K562 (cell line): ENCODE measurements at regions not wholly inside any gene's neighbourhood (a gene's known extent, or its start where the extent isn't known, plus 50 kb on each side); places are given as distances from the start of the nearest gene placed in this dataset.

Experiments
- BHLHE40 ChIP-seq: IDR thresholded peaks from 2 replicates; pipeline ENCODE4 v1.6.1; 2011; ENCODE audit warnings: low read length, improper control_type of control experiment
- CHD7 ChIP-seq: fragments of 200-600 bp; sonication (generic); IDR thresholded peaks from one replicate; pipeline ENCODE4 v1.6.1; 2012; ENCODE audit warnings: mild to moderate bottlenecking, low read depth, low read length, inconsistent platforms
- HDAC3 ChIP-seq: fragments of 450-650 bp; IDR thresholded peaks from 2 replicates; pipeline ENCODE4 v1.6.1; 2018; ENCODE audit warnings: borderline replicate concordance, mild to moderate bottlenecking, moderate library complexity; ENCODE audit not compliant: partially characterized antibody
- HOMEZ ChIP-seq: fragments of 250-450 bp; sonication (Bioruptor Pico); IDR thresholded peaks from 2 replicates; pipeline ENCODE4 v1.4.0; 2020; ENCODE audit warnings: mild to moderate bottlenecking, moderate library complexity
- SIN3B ChIP-seq: fragments of 450-650 bp; IDR thresholded peaks from 2 replicates; pipeline ENCODE4 v1.6.1; 2017; ENCODE audit warnings: low read depth, mild to moderate bottlenecking, moderate library complexity
- STAG1 ChIP-seq: sonication (generic); formaldehyde crosslinking; IDR thresholded peaks from 2 replicates; pipeline ENCODE4 v1.5.0; 2020; ENCODE audit warnings: missing genetic modification reagents, borderline replicate concordance
- ZFP91 ChIP-seq: sonication (generic); formaldehyde crosslinking; IDR thresholded peaks from 2 replicates; pipeline ENCODE4 v1.8.0; 2022; ENCODE audit warnings: mild to moderate bottlenecking, missing genetic modification reagents
- ZNF23 ChIP-seq: fragments of 250-450 bp; sonication (Bioruptor Pico); IDR thresholded peaks from 2 replicates; pipeline ENCODE4 v1.4.0; 2020; ENCODE audit warnings: mild to moderate bottlenecking
- ZNF398 ChIP-seq: fragments of 250-450 bp; sonication (Bioruptor Pico); IDR thresholded peaks from 2 replicates; pipeline ENCODE4 v1.8.0; 2021; ENCODE audit warnings: moderate library complexity, mild to moderate bottlenecking, inconsistent platforms
- ZNF740 ChIP-seq, 3 experiments: fragments of 200-800 bp in 1 of 3; sonication (Bioruptor generic) in 1 of 3; sonication (generic) in 1 of 3; formaldehyde crosslinking in 1 of 3; IDR thresholded peaks; 2 replicates each; pipeline versions ENCODE4 v1.6.1 to v1.8.0; 2016 to 2022; ENCODE audit warnings: mild to moderate bottlenecking in 2 of 3, missing compliant biosample characterization in 2 of 3, missing genetic modification characterization in 2 of 3, missing genetic modification reagents in 1 of 3

- no peak for TF ChIP-seq CHD7
- TF ChIP-seq ZNF740 (CRISPR knock-in tag; IDR thresholded peaks at IDR 0.05) = no peak
- no peak for TF ChIP-seq ZNF740 (tag; IDR thresholded peaks at IDR 0.05)
- peak; percentile 92 for TF ChIP-seq BHLHE40
- no peak for TF ChIP-seq SIN3B
- no peak for TF ChIP-seq STAG1 (CRISPR knock-in tag)
- TF ChIP-seq HOMEZ = no peak
- TF ChIP-seq ZNF23 (CRISPR knock-in tag) = no peak
- TF ChIP-seq HDAC3 = no peak
- no peak for TF ChIP-seq ZFP91
- no peak for TF ChIP-seq ZNF398 (CRISPR knock-in tag)
These were observed 145.8 kb upstream of the ATP6AP2 start (continued) for GRCh38 chrX:40434947-40435346.
